ENCODE measurements at regions not wholly inside any gene's neighbourhood (a gene's known extent, or its start where the extent isn't known, plus 50 kb on each side); places are given as distances from the start of the nearest gene placed in this dataset.

- TF ChIP-seq, protein P1, sequence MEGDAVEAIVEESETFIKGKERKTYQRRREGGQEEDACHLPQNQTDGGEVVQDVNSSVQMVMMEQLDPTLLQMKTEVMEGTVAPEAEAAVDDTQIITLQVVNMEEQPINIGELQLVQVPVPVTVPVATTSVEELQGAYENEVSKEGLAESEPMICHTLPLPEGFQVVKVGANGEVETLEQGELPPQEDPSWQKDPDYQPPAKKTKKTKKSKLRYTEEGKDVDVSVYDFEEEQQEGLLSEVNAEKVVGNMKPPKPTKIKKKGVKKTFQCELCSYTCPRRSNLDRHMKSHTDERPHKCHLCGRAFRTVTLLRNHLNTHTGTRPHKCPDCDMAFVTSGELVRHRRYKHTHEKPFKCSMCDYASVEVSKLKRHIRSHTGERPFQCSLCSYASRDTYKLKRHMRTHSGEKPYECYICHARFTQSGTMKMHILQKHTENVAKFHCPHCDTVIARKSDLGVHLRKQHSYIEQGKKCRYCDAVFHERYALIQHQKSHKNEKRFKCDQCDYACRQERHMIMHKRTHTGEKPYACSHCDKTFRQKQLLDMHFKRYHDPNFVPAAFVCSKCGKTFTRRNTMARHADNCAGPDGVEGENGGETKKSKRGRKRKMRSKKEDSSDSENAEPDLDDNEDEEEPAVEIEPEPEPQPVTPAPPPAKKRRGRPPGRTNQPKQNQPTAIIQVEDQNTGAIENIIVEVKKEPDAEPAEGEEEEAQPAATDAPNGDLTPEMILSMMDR (IDR thresholded peaks at IDR 0.05), result no peak
- TF ChIP-seq POLR2A (IDR thresholded peaks at IDR 0.05), result no peak
Measured at GRCh38 chr4:100833906-100834305, 316.1 kb upstream of the EMCN start.
